GM12872 (cell line): ENCODE measurements at regions not wholly inside any gene's neighbourhood (a gene's known extent, or its start where the extent isn't known, plus 50 kb on each side); places are given as distances from the start of the nearest gene placed in this dataset.
A peak's percentile ranks its signal among the peaks of the same experiment; 100 is the strongest.

Experiments used
- CTCF ChIP-seq: IDR thresholded peaks from 3 replicates; pipeline ENCODE4 v1.5.1; 2011; ENCODE audit warnings: low read depth, mild to moderate bottlenecking, low read length, moderate library complexity; ENCODE audit not compliant: insufficient read depth

GRCh38 chr6:137949686-137950390 lies 82.8 kb downstream of the TNFAIP3 start:
- TF ChIP-seq CTCF: no peak

GRCh38 chr6:137950581-137950980 lies 83.5 kb downstream of the TNFAIP3 start:
- no peak for TF ChIP-seq CTCF

DNA sequence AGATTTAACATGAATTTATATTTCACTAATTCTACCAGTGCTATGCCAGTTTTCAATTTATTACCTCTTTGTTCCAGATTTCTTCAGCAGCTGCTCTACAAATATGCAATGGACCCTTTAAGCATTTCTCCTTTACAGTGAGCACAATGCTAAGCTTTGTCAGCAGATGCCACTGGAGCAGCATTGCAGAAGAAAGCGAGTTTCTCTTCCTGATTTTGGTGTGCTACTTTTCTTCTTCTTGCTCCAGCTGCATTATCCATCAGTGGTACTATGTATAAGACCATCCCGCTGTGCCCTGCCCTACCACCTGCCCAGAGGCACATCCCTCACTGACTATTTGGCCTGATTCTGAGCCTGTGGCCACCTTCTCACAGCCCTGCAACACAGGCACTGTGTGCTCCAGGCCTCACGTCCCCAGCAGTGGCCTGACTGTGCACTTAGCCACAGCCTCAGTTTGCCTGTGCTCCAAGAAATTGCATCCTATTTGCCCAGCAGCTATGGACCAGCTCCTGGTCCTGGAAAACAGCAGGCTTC lies 84.1 kb downstream of the TNFAIP3 start:
- TF ChIP-seq CTCF: peak; percentile 46; the same call in 2 of the 3 replicates

DNA sequence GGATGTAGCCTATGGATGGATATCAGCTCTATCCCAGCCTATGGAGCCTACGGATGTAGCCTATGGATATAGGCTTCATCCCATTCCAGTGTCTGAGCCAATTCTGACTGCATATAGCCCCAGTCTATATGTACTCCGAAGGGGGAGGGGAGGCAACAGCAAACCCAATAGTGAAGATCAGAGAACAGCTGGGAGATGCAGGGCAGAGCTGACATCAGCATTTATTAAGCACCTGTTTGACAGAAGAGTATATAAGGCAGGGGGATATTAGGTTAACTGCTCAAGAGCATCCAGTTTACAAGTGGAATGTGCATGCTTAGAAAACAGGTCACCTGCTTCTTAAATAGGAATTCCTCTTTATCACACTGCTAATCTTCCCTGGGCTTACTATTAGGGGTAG lies 85.2 kb downstream of the TNFAIP3 start:
- no peak for TF ChIP-seq CTCF

GRCh38 chr6:137953761-137954160 lies 86.7 kb downstream of the TNFAIP3 start:
- TF ChIP-seq CTCF: no peak

GRCh38 chr6:137954253-137954652 lies 87.2 kb downstream of the TNFAIP3 start:
- no peak for TF ChIP-seq CTCF

- TF ChIP-seq CTCF: no peak
Observed at GRCh38 chr6:137956098-137956488, 89.0 kb downstream of the TNFAIP3 start.
